Endothelial cell of umbilical vein (primary cell): ENCODE measurements at regions not wholly inside any gene's neighbourhood (a gene's known extent, or its start where the extent isn't known, plus 50 kb on each side); places are given as distances from the start of the nearest gene placed in this dataset.

Experiments
- POLR2AphosphoS5 ChIP-seq: IDR thresholded peaks from 2 replicates; pipeline ENCODE4 v1.6.1; 2012; ENCODE audit warnings: low read depth, mild to moderate bottlenecking, control low read depth, low read length, moderate library complexity; ENCODE audit not compliant: insufficient read depth
- TF ChIP-seq, protein P1 (sequence below), 2 donors: IDR thresholded peaks; 1 replicate in 1 of 2; 2 replicates in 1 of 2; pipeline ENCODE4 v1.5.1; 2011; ENCODE audit warnings: low read length in 2 of 2, mild to moderate bottlenecking in 2 of 2, moderate library complexity in 2 of 2, control low read depth in 1 of 2, inconsistent platforms in 1 of 2, low read depth in 1 of 2; ENCODE audit not compliant: insufficient read depth in 1 of 2; ENCODE audit errors: extremely low read depth in 1 of 2

DNA sequence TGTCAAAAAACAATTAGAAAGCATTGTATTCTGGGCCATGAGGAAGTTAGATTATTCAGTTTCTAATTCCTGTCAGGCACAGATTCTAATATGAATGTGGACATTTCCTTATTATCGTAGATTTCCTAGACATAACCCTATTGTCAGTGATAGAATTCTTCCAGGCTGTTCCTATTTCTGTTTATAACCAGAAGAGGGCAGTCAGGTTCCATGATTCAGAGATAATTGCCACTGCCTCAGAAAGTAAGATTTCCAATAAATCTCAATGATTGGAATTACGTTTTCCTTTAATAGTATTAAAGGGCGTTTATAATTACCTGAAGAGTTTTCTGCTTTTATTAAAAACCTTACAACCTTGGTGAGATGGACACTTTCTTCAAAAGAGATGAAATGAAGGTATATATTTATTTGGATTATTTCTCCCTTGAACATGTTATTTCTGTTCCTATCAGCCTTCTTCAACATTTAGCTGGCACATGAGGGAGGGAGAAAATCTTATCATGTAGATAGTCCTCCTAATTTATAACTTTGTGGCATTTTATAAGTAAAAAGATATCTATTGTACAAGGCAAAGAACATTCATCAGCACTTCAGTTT, 439.2 kb downstream of the MCTP2 start:
- TF ChIP-seq, protein P1, sequence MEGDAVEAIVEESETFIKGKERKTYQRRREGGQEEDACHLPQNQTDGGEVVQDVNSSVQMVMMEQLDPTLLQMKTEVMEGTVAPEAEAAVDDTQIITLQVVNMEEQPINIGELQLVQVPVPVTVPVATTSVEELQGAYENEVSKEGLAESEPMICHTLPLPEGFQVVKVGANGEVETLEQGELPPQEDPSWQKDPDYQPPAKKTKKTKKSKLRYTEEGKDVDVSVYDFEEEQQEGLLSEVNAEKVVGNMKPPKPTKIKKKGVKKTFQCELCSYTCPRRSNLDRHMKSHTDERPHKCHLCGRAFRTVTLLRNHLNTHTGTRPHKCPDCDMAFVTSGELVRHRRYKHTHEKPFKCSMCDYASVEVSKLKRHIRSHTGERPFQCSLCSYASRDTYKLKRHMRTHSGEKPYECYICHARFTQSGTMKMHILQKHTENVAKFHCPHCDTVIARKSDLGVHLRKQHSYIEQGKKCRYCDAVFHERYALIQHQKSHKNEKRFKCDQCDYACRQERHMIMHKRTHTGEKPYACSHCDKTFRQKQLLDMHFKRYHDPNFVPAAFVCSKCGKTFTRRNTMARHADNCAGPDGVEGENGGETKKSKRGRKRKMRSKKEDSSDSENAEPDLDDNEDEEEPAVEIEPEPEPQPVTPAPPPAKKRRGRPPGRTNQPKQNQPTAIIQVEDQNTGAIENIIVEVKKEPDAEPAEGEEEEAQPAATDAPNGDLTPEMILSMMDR (IDR thresholded peaks at IDR 0.05; ENCODE audit: extremely low read depth in 1 of 2, insufficient read depth in 1 of 2, low read depth in 1 of 2, low read length in 2 of 2): peak; percentile 38 to 45
- TF ChIP-seq POLR2AphosphoS5: no peak
